Hematopoietic multipotent progenitor cell treated with erythropoietin and hydrocortisone succinate and interleukin-3 and kit ligand, for 8 days (in vitro differentiated cells): ENCODE measurements at regions not wholly inside any gene's neighbourhood (a gene's known extent, or its start where the extent isn't known, plus 50 kb on each side); places are given as distances from the start of the nearest gene placed in this dataset.
A peak's percentile ranks its signal among the peaks of the same experiment; 100 is the strongest.

Source experiments
- DNase-seq: peaks from one replicate; pipeline ENCODE4 v3.0.0-alpha.2; 2015

DNA sequence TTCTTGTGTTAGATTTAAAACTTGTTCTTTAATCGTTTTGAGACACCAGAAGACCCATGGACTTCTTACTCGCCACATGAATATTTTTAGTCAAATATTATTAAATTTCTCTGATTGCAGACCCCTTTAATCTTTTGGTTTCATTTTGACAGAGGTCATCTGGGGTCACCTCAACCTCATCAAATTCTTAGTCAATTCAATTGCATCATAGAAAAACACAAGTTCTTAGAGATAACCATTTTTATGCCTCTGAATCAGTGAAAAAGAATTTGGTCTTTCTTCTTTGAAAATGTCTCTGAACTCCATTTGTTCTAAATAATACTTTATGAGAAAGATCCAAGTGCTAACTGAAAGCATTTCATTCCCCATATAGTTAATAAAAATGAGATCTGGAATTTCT is 55.2 kb upstream of the CBLN4 start:
- DNase-seq: no peak

DNA sequence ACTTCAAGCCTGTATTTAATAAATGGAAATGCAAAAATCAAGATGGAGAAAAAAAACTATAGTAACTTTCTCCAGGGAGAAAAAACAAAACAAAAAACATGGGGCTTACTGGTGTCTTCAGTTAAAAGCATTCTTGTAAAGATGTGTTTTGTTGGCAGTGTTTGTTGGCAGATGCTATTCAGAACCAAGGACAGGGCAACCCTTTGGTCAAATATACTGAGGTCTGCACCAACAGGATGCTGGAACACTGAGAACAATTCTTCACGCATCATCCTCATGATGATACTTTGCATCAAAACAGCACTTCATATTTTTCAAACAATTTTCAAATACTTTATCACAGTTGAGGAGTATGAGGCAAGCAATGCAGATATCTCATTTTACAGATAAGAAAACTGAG is 63.7 kb upstream of the CBLN4 start:
- no peak for DNase-seq

DNA sequence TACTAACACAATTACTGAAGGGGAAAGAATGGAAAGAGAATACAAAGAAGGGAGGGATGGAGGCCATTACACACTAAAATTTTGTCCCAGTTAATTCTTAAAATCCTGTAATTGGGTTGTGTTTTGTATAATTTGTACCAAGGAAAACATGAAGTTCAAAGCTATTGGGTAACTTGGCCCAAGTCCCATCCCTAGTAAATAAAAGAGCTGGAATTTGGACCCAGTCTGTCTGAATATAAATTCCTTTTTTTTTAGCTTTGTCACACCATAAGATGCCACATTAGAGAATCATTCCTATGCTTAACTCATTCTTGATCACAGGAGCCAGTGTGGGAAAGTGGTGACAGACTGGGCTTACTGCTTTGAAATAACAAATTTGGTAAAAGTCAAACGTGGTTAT is 66.8 kb upstream of the CBLN4 start:
- no peak for DNase-seq

DNA sequence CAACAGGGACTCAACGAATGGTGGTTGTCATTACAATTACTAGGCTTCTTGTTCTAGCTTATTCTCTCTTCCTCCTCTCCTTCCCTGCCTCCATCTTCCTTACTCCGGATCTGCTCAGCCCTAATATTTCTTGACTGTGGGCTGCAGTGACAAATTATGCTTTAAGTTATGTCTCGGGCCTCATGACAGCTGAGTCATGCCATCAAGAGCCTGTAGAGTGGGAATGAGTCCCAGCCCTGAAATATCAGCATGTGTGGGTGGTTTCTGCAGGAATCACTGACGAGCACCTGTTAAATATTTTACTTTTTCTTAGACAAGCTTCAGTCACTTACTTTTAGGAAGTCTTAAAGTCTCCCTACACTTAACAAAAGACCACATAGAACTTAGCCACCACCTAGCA is 83.1 kb upstream of the CBLN4 start:
- no peak for DNase-seq

DNA sequence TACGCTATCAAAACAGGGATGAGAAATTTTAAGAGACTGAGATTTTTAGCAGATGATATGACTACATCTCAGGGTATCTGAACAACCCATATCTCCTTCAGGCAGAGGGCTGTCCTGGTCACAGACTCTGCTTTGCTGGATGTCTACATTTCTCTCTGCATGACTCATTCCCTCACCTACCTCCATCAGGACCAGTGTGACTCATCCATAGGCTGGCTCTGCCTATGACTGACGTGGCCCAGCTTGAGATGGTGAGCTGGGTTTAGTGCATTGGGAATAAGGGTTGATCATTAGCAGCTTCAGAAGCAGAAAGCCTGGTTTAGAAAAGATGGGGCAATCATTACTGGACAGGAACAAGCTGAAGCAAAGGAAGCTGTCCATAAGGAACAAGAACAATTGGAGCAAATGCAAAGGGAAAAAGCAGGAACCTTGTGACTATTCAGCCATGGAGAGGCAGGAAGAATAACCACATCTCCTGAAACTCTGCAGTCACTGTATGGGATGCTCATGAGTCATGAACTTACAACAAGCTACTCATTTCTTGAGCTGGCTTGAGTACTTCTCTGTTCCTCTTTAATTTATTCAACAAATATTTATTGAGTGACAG is 86.4 kb upstream of the CBLN4 start:
- DNase-seq: no peak

DNA sequence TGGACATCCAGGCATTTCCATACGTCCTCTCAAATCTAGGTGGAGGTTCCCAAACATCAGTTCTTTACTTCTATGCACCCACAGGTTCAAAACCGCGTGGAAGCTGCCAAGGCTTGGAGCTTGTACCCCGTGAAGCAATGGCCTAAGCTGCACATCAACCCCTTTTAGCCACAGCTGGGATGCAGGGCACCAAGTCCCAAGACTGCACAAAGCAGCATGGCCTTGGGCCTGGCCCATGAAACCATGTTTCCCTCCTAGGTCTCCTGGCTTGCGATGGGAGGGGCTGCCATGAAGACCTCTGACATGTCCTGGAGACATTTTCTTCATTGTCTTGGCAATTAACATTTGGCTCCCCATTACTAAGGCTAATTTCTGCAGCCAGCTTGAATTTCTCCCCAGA is 88.9 kb upstream of the CBLN4 start:
- DNase-seq: no peak

DNA sequence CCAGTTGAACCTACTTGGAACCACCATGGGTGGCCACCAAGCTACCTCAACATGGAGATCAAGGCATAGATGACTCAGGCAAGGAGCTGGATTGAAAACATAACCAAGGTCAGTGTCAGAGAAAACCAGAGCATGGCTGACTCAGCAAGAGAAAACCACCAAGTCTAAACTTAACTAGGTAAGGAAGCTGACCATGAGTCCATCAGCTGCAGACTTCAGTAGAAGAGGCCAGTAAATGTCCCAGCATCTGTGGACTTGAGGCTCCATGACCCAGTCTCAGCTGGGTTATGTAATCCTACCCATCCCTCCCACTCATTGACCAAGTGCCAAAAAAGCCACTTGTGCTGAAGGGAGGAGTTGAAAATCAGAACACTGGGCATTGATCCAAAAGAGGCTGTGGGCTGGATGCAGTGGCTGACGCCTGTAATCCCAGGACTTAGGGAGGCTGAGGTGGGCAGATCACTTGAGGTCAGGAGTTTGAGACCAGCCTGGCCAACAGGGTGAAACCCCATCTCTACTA is 93.7 kb upstream of the CBLN4 start:
- no peak for DNase-seq

DNA sequence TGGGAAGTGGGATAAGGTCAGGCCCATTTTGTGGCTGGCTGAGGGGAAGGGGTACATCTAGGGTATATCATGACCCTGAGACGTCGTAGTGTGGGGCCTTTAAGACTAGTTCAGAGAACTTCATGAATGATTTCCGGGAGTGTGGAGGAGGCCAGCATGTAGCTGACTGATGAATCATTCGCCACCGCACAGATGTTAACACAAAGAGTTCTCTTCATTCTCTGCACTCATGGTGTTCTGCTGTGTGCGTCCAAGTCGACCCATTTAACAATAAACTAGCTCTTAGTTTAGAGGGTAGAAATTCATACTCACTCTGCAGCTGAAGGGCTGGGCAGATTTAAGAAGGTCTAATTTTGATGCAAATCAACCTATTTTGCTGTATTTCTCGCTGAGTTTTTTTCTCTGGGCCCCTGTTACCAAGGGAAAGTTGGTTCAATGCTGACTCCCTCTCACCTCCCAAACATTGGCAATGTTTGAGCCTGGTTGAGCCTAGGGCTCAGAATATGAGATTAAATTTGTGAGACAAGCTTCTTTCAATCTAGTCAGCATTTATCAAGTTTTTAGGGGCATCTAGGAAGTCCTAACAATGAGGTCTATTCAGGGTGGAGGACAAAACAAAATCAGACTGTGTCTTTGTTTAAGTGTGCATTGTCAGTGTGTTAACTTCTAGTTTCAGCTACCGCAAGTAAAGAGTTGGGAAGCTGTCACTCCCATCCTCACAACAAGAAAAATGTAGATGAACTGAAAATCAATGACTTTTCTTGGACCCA is 106.8 kb upstream of the CBLN4 start:
- no peak for DNase-seq

DNA sequence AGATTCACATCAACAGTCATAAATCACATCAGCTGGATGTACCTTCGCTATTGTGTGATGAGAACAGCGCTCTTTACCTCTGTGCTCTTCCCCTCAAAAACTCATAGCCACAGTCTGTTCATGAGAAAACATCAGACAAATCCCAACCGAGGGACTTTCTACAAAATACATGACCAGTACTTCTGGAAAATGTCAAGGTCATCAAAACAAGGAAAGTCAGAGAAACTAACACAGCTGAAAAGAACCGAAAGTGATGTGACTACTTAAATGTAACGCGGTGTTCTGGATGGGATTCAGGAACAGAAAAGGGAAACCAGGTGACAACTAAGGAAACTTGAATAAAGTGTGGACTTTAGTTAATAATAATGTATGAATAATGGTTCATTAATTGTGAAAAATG is 112.0 kb upstream of the CBLN4 start:
- no peak for DNase-seq

DNA sequence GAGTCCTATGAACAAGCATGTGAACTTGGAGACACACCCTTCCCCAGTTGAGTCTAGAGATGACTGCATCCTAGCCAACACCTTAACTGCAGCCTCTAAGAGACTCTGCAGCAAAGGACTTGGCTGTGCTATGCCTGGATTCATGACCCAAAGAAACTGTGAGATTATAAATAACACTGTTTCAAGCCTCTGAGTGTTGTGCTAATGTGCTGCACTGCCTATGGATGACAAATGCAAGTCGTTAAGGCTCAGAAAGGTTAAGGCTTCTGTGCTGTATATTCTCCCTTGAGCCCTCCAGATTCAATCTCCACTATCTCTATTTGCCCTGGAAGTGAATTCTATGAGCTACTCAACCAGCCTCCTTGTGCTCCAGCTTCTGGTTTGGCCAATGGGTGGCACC is 116.5 kb upstream of the CBLN4 start:
- DNase-seq: no peak

DNA sequence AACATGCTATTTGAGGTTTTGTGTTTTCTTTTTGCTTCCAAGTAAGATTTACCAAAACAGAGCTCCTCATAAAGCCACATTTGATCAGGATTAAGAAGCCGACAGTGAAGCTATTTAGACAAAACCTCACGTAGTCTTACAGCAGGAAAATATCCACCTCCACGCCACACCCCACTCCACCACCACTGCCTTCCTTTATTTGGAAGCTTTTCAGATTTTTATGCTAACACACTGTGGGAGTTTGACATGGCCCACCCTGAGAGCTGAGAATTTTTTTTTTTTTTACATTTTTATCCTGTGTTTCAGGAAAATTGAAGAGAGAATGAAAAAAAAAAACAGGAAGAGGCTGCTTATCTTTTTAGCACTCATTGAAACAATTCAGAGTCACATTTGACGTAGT is 104.8 kb upstream of the MC3R start:
- DNase-seq: no peak

DNA sequence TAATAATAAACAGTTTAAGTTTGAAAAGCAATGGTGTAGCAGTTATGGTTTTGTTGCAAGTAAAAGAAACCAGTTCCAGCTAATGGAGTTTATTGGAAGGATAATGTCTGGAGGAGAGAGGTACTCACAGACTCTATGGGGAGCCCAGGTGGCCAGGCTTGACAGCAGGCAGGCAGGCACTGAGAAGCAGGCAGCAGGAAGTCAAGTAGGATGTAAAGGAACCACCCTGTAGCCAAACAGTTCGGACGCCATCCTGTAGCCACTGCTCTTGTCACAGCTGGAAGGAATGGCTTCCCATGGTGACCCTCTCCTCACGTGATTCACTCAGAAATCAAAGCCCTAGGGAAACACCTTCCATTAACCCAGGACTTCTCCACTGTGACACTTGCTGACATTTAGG is 96.7 kb upstream of the MC3R start:
- DNase-seq: no peak

DNA sequence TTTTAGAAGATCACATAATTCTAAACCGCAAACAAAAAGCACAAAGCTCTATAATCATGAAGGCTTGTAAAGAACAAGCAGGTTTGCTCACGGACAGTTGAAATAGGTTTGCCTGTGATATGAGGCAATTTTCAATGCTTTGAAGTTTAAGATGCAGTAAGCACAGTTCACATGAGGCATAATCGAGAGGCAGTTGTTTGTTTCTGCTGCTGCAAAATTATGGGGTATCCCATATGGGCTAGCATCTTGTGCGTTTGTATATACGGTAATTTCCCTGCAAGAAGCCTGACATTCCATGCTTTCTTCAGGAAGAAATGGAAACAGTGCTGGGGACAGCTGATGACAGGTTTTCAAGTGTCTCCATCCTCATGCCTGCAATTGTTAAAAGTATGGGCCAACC is 94.6 kb upstream of the MC3R start:
- no peak for DNase-seq

DNA sequence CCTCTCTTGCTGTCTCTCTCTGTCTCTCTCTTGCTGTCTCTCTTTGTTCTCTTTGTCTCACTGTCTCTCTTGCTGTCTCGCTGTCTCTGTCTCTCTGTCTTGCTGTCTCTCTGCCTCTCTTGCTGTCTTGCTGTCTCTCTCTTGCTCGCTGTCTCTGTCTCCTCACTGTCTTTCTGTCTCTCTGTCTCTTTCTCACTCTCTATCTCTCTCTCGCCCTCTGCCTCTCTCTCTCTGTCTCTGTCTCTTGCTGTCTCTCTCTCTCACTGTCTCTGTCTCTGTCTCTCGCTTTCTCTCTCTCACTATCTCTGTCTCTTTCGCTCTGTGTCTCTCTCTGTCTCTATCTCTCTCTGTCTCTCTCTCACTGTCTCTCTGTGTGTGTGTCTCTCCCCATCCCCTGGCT is 92.9 kb upstream of the MC3R start:
- DNase-seq: no peak

DNA sequence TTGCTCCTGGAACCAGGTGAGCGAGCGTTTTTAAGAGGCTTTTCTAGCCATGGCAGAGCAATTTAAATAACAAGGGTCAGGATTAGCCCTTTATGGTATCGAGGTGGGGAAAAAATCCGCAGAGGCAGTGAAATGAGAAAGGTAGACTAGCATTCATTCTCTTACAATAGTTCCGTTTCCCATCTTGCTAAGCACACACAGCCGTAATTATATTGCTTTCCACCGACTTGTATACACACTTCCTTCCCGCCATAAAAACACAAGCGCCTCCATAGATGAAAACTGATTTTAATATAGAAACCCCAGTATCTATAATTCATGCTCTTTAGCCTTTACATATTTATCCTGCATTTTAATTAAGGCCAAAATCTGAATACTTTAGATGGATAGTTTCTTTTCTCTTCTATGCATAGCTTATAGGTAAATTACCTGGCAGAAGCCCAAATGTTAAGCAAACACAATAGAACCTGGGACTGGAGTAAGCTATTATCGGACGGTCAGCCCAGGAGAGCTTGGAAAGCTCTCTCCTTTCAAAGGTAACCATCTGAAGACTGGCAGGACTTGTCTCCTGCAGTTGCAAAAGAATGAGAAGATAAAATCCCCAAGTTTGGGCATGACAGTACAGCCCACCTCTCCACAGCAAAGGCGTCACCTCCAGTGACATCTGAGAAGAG is 90.9 kb upstream of the MC3R start:
- no peak for DNase-seq

DNA sequence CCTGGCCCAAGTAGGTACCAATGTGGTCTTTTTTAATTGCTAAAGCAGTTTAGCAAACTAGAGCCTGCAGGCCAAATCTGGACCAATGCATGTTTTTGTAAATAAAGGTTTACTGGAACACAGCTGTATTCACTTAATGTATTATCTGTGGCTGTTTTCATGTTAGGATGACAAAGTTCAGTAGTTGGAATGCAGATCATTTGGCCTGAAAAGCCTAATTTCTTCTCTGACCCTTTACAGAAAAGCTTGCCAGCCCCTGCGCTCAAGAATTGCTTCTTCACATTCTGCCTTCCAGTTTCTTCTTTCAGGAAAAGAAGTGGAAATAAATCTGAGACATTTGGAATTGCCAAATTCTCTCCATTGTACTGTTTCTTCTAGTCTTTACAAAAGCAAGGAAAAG is 90.0 kb upstream of the MC3R start:
- DNase-seq: no peak

DNA sequence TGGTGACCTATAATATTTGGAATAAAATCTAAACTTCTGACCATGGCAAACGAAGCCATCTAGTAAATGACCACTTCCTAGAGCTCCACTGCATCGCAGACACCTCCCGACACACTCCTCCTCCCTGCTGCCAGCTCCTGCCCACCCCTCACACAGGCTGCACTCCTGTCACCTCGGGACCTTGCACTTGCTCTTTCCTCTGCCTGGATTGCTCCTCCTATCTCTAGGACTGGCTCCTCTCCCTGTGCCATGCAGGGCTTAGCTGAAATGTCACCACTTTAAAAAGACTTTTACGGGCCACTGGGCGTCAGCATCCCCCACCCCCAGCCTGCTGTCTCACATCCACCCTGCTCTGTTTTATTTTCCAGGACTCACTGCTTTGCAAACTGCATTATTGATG is 87.6 kb upstream of the MC3R start:
- no peak for DNase-seq

DNA sequence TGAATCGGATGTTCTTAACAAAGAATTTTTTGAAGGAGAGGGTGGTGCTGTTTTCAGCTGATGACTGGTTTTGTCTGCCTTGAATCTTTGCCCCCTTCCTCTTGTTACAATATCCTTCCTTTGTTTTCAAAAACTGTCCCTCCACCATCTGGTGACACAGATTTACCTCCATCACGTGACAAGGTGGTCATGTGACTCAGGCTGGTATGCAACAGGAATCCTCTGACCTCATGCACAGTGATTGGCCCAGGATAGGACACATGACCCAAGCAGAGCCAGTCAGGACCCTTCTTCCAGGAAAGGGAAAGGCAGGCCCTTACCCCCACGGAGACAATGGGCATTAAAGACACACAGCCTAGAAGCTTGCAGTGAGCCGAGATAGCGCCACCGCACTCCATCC is 84.7 kb upstream of the MC3R start:
- DNase-seq: no peak

DNA sequence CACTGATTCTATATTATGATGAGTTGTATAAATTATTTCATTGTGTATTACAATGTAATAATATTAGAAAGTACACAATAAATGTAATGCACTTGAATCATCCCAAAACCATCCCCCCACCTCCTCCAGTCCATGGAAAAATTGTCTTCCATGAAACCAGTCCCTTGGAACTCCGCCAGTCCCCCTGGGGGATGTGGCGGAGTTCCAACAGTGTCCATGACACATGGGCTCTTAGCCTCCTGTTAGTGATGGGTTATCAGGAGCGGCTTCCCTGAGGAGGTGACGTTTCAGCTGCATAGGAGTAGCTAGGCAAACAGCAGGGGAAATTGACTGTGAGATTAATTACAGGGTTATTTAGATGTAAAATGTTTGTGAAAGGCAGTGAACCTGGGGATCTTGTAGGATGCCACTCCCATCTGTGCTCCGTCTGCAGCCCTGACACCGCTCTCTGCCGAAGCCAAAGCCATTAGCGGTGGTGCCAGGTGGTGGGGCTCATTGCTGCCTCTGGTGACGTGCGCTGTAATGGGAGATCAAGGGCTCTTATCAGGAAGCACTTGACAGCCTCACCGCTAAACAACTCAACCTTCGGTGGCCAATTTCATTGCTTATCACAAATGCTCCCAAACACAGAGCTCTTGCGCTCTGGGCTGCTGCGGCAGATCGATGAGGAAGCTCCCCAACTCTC is 81.6 kb upstream of the MC3R start:
- DNase-seq: no peak

DNA sequence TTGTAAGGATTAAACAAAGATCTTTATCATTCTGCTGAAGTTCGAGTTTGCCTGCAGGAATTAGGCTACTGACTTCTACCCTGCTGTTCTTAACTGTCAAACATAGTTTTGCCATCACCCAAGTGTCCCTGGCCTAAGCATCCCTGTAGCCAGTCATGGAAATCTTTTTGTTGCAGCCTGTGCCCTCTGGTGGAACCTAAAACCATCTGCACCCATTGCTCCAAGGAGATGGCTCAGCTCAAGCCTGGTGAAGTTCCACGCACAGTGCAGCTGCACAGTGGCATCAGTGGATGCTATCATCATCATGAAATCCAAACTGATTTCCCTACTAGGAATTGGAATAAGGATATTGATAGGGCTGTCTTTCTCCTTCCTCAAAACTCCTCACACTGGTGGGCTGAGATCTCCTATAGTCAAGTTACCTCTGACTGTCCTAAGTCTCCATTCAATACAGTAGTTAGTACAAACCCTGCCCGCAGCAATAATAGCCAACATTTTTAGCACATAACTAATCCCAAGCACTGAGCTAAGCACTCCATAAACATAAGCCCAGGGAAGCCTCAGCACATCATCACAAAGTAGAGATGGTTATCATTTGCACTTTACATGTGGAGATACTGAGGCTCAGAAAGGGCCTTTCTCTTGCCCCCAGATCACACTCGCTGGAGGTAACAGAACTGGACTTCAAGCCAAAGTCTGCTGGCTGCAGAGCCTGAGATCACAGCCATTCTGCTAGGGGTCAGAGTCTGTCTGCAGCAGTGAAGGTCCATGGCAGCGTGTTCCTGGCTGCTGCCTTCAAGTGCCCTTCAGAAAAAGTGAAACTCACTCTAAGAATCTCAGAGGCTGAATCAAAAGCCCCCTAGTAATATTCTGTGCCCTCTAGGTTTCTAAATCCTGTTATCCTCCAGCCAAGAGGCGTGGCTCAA is 77.2 kb upstream of the MC3R start:
- DNase-seq: peak; percentile 8

DNA sequence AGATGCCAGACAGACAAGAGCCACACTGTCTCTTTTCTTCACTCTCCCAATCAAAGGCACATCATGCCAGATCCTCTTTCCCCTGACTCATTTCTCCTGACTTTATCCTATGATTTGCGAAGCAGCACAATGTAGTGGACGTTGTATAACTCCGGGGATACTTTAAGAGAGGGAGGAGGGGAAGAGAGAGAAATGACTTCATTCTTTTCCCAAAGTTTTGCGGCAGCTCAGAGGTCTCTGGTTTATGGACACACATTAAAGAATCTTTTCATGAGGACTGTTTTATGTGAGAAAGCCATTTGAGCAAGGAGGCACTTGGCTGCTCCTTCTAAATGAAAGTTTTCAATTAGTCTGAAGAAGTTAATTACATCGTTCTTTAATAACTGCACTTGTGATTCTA is 75.1 kb upstream of the MC3R start:
- DNase-seq: no peak

DNA sequence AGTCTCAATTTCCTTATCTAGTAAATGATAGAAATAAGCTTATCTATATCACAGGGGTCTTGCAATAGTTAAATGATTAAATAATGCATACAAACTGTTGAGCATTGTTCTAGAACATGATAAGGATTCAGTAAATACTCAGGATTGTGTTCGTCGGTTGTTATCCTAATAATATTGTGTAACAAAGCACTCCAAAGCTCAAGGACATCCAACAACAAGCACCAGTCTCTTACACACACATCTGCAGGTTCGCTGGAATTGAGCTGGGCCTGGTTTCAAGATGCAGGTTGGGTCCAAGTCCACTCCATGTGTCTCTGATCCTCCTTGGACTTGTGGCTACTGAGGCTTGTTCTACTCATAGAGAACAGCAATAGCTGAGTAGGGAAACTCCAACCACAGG is 74.1 kb upstream of the MC3R start:
- DNase-seq: no peak

DNA sequence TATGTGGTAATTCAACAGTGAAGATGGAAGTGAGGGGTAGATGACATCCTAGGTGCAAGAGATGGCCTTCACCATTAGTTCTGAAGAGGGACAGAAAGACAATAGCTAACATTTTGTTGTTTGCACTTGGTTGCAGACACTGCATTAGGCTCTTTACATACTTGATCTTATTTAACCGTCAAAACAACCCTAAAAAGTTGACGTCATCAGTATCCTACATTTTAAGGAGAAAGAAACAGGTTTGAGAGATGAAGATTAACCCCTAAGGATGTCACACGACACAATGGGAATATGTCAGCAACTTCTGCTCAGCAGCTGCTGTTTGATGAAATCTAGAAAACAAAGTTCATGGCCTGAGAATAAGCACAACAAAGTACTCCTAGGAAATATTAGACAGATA is 72.6 kb upstream of the MC3R start:
- DNase-seq: no peak
